ENCODE measurements at regions not wholly inside any gene's neighbourhood (a gene's known extent, or its start where the extent isn't known, plus 50 kb on each side); places are given as distances from the start of the nearest gene placed in this dataset.

DNA sequence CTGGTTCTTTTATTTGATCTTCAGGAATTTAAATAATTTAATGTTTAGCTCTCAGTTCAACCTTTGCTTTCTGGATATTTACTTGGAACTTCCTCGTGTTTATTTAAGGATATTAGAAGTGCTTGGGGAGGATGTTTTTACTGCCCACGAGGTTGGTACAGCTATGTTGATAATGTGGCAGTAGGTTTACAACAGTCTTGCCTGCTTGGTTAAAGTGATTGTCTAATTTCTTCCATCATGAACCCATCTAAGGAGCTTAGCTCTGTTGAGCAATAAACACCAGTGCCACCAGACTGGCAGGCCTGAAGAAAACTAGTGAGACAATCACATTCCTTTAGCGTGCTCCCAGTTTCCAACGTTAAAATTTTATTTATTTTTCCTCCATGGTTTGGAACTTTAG is 94.5 kb downstream of the ICOS start:
- TF ChIP-seq POLR2AphosphoS5 (IDR thresholded peaks at IDR 0.05) (no peak), POLR2A (IDR thresholded peaks at IDR 0.05) (no peak), CTCF (IDR thresholded peaks at IDR 0.05) (no peak)
